ENCODE measurements at regions not wholly inside any gene's neighbourhood (a gene's known extent, or its start where the extent isn't known, plus 50 kb on each side); places are given as distances from the start of the nearest gene placed in this dataset.
A peak's percentile ranks its signal among the peaks of the same experiment; 100 is the strongest.

GRCh38 chr9:115590011-115590410, 472.1 kb upstream of the TNC start:
- no peak for TF ChIP-seq CTCF (IDR thresholded peaks at IDR 0.05)
- Histone ChIP-seq H3K4me3 (no peak overlapping the region), H3K36me3 (no peaks in the 10 kb centered on the region), H3K9me3 (no peaks in the 10 kb centered on the region), H3K4me1 (no peaks in the 10 kb centered on the region), H3K27me3 (peaks cover 0 to 7% (median 0%) of the 10 kb centered on the region in 4 donors), H3K27ac (no peak overlapping the region)
- ATAC-seq (peak in 2 of 4 donors; percentile 6 to 61), DNase-seq (no peak), FAIRE-seq (no peak)
- intact Hi-C loops (cut with DNase I) = no loop called here

- Histone ChIP-seq H3K27me3 (peaks cover 0 to 11% (median 0%) of the 10 kb centered on the region in 4 donors), H3K4me1 (no peaks in the 10 kb centered on the region), H3K27ac (peak overlapping the region in 3 of 4 donors; percentile 6 to 55 (median 10)), H3K4me3 (no peak overlapping the region), H3K9me3 (no peaks in the 10 kb centered on the region), H3K36me3 (no peaks in the 10 kb centered on the region)
- 5 to 10% methylated on average over 4 of the region's 4 CpGs for WGBS, 2 donors
- TF ChIP-seq CTCF (IDR thresholded peaks at IDR 0.05) = peak in 3 of 4 donors; percentile 65 to 77 (median 75)
- intact Hi-C loops (cut with DNase I) = no loop called here
- peak; percentile 54 for FAIRE-seq
- peak in 3 of 6 donors; percentile 54 to 76 (median 73) for DNase-seq
- ATAC-seq = peak; percentile 72 to 99 (median 98)
Measured at GRCh38 chr9:115591584-115591984, 473.6 kb upstream of the TNC start.

- Histone ChIP-seq H3K4me1 (no peaks in the 10 kb centered on the region), H3K4me3 (no peak overlapping the region), H3K27ac (no peak overlapping the region), H3K9me3 (no peaks in the 10 kb centered on the region), H3K27me3 (peaks cover 0 to 11% (median 0%) of the 10 kb centered on the region in 4 donors), H3K36me3 (no peaks in the 10 kb centered on the region)
- 3 to 4% methylated on average over 4 of the region's 4 CpGs for WGBS, 2 donors
- no peak for FAIRE-seq
- TF ChIP-seq CTCF (IDR thresholded peaks at IDR 0.05) = peak; percentile 41 to 75 (median 63)
- intact Hi-C loops (cut with DNase I) = no loop called here
- peak in 2 of 6 donors; percentile 2 to 19 for DNase-seq
- peak in 3 of 4 donors; percentile 65 to 68 (median 66) for ATAC-seq
Measured at GRCh38 chr9:115593587-115594091, 475.7 kb upstream of the TNC start.

- DNase-seq (no peak), FAIRE-seq (no peak), ATAC-seq (no peak)
- Histone ChIP-seq H3K9me3 (no peaks in the 10 kb centered on the region), H3K36me3 (no peaks in the 10 kb centered on the region), H3K27ac (no peak overlapping the region), H3K4me3 (no peak overlapping the region), H3K27me3 (peaks cover 0 to 11% (median 0%) of the 10 kb centered on the region in 4 donors), H3K4me1 (no peaks in the 10 kb centered on the region)
- WGBS, 2 donors = 33 to 55% methylated on average over 1 of the region's 1 CpG
- intact Hi-C loops (cut with DNase I) = no loop called here
- TF ChIP-seq CTCF (IDR thresholded peaks at IDR 0.05) = no peak
Measured at GRCh38 chr9:115594557-115594956, 476.6 kb upstream of the TNC start.

- intact Hi-C loops (cut with DNase I) = no loop called here
- no peaks in the 10 kb centered on the region for H3K9me3 ChIP-seq
- no peaks in the 10 kb centered on the region for H3K4me1 ChIP-seq
- no peak overlapping the region for H3K27ac ChIP-seq
- no peaks in the 10 kb centered on the region for H3K36me3 ChIP-seq
- no peak overlapping the region for H3K4me3 ChIP-seq
- no peak for TF ChIP-seq CTCF (IDR thresholded peaks at IDR 0.05)
- 26 to 33% methylated on average over 10 of the region's 10 CpGs for WGBS, 2 donors
- FAIRE-seq (no peak), ATAC-seq (no peak), DNase-seq (no peak)
- peaks cover 0 to 11% (median 0%) of the 10 kb centered on the region in 4 donors for H3K27me3 ChIP-seq
Measured at GRCh38 chr9:115596021-115596745, 478.2 kb upstream of the TNC start.
